ENCODE measurements at regions not wholly inside any gene's neighbourhood (a gene's known extent, or its start where the extent isn't known, plus 50 kb on each side); places are given as distances from the start of the nearest gene placed in this dataset.

DNA sequence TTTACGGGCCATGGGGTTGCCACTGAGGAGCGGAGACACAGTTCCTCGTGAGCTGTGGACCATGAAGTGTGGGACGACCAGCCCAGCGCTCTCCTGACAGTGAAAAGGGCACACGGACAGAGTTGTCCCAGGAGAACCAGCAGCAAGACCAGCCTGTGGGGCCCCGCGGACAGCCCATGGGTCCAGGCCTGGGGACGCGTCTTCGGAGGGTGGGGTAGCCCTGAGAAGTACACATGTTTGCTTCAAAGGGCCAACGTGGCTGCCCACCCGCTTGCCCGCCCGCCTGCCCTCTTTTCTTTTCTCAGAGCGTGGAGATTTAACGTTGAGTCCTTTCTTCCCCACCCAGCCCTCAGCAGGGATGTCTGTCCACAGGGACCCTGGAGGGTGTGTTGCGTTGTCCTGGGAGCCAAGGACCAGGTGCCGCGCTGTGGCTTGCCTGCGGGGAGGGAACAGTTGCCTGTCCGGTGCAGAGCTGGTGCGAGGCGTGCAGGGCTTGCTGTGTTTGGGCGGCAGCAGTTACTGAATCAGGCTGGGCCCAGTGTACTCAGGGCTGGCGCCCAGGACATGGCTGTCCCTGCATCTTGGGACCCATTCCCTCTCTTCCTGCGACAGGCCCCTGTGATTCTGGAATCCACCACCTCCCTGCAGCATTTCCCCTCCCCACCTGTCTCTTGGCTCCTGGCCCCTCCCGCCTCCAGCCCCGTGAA, 120.1 kb upstream of the HDAC4 start:
- DNase-seq (ENCODE audit: low read depth in 2 of 2) = no peak

DNA sequence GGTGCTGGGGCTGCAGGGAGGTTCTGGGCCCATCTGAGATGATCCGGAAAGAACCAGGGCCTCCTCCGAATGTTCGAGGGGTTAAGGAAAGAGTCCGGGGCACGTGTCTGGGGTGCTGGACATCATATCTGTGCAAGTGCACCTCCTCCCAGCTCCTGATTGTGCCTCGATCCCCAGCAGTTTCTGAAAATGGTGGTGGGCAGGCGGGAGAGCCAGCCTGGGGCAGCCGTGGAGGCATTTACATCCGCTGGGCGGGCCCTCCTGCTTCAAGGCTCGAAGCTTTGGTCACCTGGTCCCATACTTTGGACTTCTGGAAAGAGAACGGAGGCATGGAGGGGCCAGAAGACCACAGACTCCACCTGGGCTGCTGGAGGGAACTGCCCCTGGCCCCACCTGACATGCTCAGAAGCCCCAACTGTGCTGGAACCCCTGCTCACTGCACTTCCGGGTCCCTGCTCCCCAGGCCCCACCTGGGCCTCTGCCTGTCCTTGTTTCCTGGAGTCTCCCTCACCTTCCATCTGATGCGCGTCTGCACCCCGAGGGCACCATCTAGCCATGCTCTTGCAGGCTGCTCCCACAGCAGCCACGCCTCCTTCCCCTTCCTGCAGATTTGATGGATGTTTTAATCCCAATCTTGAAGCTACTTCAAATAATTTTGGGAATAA, 119.2 kb upstream of the HDAC4 start:
- DNase-seq (ENCODE audit: low read depth in 2 of 2) = no peak

DNA sequence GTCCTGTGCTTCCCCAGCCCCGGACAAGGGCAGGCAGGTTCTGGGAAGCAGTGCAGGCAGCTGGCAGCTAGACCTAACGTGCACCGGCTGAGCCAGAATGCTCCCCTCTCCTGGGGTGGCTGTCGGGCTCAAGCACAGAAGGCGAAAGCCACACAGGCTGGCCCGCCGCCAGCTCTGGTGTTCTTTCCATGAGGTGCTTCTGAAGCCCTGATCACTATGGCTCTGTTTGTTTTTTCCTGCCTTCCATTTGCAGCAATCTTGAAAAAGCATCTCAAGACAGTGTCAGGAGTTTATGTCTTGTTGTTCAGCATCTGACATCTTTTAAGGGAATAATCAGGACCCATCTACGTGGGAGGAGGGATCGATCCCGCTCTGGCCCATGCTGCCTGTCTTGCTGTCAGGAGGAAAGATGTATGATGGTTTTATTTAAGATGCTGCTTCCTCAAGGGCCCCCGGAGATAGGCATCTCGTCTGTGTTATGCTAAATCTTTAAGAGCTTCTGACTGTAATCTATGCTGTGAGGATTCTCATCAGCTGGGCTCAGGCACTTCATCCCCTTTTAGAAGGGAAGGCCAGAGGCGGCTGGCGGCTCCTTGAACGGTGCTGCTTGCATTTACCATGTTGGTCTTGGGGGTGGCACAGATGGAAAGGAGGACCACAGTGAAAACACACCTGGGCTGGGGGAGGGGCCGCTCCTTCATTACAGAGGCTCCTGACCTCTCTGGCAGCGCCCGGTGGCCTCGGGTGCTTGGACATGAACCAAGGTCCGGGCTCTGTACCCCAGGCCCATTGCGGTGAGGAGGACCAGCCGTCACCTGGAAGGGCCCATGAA, 118.5 kb upstream of the HDAC4 start:
- no peak for DNase-seq (ENCODE audit: low read depth in 2 of 2)

DNA sequence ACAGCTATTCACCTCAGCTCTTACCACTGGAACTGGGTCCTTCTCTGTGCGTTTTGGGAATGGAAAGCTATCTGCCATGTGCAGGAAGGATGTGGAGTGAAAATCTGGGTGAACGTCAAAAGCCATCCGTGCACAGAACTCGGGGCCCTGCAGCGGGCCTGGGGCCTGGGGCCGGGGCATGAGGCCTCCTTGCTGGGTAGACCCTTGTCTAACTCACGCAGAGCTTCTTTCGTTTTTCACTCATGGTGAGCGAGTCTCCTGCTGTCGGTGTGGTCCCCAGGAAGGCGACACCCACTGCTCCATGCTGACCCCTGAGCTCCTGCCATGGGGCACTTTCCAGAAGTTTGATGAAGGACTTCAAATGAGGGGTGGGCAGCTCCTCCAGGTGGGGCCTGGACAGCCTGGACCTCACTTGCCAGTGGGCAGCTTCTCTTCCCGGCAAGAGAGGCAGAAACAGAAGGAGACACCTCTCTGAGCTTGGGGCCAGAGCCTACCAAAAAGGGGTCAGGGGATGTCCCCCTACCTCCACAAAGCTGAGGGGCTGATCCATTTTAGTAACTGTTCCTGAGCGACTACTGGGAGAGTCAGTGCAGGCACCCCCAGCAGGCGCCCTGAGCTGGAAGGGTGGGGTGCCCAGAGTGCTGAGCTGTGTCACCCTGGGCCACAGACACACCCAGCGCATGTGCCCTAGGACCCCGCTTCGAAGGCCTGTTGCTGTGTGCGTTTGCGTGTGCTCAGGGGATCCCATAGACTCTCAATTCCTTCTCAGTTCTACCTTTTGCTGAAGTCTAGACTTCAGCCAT, 117.7 kb upstream of the HDAC4 start:
- no peak for DNase-seq (ENCODE audit: low read depth in 2 of 2)

DNA sequence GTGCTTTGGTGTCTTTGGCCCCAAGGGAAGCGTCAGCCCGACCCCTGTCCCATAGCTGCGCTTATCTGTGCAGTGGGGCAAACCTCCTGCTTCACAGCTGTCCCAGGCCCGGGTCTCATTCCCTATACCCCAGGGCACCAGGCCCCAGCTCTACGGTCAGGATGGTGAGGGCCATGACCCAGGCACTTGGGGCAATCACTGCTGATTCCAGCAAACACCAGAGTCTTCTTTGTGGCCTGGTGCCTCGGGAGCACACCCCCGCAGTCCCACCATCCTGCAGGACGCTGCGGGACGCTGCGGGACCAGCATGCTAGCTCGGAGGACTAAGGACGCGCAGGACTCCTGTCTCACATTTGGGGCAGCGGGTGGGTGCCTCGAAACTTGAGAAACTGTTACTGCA, 116.9 kb upstream of the HDAC4 start:
- no peak for DNase-seq (ENCODE audit: low read depth in 2 of 2)

DNA sequence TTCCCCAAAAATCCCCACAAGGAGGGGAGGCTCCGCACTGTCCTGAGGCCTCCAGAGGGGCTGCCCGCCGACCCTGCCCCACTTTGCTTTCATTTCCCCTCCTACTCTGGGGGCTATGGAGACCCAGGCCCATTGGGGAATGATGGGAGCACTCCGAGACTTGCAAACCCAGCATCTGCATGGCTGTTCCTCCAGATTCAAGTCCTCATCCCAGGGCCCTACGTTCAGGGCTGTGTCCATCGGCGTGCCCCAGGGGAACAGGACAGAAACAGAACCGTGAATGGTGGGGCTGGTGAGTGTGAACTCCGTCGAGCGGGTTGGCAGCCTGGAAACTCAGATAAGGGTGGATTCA, 116.1 kb upstream of the HDAC4 start:
- DNase-seq (ENCODE audit: low read depth in 2 of 2) = no peak

DNA sequence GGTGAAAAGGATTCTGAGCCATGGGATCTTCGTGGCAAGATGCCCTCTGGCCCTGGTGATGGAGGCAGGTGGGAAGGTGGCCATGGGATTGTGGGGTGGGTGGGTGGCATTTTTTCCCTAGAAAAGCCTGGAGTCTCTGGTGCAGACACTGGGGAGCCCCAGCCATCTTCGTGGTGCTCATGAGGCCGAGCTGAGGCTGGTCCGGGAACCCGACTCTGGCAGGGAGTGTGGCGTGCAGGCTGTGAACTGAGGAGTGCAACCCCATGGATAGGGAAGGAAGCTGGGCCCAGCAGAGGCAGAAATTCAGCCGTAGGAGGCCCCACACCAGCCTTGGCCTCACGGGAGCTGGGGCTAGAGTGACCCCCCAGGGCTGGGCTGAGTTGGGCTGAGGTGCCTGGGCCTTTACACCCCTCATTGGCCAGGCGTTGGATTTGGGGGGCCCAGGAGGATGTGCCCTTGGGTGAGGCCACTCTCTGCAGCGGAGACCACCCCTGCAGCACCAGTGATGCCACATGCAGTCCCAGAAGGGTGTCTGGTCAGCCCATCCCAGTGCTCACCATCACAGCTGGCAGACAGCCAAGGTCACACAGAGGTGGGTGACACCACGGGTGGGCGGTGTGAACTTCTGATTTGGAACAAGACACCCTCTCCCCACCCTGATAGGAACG, 115.6 kb upstream of the HDAC4 start:
- no peak for DNase-seq (ENCODE audit: low read depth in 2 of 2)

DNA sequence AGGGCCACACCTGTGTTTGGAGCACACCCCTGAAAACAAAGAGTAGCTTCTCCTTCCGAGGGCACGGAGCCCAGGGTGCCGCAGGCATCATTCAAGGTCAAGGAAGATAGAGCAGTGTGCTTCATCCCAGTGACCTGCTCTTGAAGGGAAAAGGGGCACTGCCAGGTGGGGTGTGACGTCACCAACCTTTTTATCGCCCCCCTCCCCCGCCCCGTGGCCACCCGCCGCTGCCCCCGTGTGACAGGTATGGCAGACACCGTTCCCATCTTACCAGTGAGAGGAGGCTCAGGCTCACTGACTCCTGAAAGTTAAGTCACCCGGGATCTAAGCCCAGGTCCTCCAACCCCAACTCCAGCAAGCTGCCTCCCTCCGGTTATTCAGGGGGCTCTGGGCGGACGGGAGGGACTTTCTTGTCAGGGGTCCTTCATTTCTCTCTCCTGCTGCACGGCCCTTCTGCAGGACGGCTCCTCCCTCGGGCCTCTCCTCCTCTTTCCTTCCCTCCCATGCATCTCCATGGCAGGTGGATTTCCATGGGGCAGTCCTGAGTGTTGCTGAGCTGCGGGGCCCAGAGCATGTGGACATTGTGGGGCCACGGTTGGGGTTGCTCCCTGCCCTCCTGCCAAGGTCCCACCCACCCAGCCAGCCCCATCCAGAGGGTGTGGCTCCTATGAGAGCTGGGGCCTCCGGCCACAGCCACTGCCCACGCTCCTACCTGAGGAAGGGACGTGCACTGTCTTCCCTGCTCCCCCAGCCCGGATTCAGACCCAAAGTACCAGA, 114.1 kb upstream of the HDAC4 start:
- DNase-seq (ENCODE audit: low read depth in 2 of 2) = no peak

DNA sequence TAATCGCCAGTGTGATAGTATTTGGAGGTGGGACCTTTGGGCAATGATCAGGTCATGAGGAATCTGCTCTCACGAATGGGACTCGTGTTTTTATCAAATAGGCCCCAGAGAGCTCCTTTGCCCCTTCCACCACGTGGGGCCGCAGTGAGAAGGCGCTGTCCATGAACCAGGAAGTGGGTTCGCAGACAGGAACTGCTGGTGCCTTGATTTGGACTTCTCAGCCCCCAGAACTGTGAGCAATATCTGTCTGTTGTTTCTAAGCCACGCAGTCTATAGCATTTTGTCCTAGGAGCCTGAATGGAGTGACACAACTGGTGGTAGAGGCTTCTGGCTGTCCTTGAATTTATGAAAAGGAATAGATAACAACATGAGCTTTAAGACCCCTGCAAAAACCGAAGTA, 111.2 kb upstream of the HDAC4 start:
- no peak for DNase-seq (ENCODE audit: low read depth in 2 of 2)

DNA sequence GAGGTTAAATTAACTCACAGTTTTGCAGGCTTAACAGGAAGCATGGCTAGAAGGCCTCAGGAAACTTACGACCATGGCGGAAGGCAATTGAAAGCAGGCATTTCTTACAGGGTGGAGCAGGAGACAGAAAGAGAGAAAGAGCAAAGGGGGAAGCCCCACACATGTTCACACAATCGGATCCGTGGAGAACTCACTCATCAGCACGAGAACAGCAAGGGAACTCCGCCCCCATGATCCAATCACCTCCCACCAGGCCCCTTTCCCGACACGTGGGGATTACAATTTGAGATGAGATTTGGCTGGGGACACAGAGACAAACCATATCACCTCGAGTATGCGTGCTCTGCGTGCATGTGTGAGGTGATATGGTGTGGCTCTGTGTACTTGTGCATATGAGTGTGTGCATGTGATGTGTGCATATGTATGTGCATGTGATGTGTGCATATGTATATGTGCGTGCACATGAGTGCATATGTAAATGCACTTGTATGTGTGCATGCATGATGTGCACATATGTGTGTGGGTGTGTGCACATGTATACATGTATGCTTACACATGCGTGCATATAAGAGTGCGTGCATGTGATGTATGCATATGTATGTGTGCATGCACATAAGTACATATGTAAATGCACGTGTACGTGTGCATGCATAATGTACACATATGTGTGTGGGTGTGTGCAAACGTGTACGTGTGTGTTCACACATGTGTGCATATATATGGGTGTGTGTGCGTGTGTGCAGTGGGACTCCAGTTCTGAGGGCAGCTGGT, 108.7 kb upstream of the HDAC4 start:
- DNase-seq (ENCODE audit: low read depth in 2 of 2) = no peak

DNA sequence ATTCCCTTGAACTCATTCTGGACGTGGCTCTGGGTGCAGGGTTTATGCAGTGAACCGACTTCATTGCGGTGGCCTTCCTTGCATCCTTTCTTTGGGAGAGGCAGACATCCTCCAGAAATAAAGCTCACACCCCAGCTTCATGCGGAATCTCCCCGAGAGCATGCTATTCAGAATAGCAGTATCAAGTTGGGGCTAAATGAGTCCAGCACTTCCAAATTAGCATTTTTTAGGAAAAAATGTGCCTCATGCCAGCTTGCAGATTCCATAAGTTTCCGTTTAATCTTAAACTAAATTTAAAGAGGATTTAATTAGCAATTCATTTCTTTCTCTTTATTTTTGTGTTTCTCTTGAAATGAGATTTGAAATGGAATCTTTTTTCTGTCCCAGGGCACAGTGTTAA, 107.4 kb upstream of the HDAC4 start:
- no peak for DNase-seq (ENCODE audit: low read depth in 2 of 2)

DNA sequence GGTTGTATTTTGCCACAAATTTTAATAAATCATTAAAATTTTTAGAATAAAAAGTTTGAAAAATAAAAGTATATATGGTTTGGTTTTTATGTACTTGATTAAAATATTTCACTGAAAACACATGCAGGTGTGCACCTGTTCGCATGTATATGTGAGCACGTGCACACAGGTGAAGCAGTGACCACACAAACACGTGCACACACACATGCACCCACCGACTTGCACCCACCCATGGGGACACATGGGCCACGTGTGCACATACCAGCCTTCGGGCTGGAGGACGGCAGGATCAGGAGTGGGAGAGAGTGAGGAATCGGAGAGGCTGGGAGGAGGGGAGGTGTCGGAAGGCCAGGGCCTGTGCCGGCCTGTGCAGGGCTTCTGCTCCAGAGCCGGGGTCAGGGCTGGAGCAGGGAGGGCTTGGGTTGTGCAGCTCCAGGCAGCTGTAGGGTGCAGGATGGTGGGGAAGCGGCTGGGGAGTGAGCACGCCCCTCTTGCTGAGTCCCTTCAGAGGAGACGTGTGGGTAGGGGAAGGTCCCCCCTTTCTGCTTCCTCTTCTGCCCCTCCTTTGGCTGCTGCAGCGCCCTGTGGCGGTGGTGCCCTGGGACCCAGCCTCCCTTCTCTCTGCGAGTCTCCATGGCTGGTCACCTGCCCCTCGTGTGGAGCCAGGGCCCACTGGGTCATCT, 106.9 kb upstream of the HDAC4 start:
- DNase-seq (ENCODE audit: low read depth in 2 of 2) = no peak

DNA sequence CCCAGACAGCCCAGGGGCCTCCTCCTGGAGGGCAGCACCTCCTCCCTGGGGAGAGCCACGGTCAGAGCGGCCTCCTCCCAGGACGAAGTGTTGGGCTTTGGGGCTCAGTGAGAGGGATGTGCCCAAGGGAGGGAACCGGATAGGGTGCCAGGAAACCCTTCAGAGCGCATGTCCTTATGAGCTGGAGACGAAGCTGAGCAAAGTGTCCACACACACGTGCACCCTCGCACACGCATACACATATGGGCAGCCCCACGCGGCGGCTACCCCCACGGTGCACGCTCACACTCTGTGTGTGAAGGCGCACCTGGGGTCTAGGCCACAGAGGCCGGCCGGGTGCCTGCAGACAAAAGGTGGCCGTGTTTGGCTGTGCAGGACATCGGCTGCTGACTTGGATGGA, 106.1 kb upstream of the HDAC4 start:
- no peak for DNase-seq (ENCODE audit: low read depth in 2 of 2)

DNA sequence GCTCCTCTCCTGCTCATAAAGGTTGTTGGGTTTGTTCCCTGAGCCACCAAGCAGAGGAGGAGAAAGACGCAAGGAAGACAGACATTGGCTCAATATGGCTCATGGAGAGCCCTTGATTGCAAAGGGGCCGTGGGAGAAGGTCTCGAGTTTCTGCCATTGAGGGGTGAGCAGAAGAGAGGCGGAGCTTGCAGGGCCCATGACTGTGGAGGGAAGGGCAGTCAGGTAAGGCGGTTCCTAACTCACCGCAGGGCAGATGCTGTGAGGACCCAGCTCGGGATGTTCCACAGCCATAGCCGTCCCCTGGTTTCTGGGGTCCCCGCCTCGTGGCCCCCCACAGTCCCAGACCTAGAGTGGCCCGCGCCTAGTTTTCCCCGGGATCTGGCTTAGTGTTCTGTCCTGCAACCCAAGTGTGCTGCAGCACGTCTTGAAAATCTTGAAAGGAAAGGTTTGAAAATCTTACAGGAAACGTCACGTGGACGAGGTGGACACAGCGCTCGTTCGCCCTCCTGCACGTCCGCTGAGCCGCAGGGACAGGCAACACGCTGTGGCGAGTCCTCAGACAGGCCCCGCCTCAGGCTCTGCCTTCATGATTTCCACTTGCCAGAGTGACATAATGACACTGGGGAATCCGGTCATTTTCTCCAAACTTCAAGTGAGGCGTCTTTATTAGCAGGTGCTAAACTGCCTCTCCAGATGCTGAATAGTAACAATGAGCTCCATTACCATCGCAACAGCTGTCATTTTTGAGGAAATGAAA, 105.5 kb upstream of the HDAC4 start:
- no peak for DNase-seq (ENCODE audit: low read depth in 2 of 2)

DNA sequence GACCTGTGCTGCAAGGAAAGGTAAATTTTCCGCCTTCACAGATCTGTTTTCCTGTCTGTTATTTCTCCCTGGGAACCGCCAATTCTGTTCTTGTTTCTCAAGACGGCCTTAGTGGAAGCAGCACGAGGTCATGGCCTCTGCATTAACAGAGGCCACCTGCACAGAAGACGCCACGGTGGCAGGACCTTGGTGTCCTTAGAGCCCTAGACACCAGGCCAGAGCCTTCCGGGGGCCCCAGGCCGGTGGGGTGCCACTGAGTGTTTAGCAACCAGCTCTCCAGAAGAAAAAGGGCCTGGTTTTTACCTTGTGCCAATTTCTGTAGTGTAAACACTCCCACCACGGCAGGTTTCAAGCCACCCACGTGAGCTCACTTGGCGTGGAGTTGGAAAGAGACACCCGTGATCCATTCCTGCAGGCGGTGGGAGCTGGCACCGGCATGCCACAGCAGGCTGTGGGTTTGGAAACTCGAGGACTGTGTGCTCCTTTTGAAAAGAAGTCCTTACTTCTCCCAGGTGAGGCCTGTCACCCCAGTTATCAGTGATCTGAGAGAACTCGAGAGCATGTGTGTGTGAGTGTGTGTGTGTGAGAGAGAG, 103.9 kb upstream of the HDAC4 start:
- no peak for DNase-seq (ENCODE audit: low read depth in 2 of 2)

DNA sequence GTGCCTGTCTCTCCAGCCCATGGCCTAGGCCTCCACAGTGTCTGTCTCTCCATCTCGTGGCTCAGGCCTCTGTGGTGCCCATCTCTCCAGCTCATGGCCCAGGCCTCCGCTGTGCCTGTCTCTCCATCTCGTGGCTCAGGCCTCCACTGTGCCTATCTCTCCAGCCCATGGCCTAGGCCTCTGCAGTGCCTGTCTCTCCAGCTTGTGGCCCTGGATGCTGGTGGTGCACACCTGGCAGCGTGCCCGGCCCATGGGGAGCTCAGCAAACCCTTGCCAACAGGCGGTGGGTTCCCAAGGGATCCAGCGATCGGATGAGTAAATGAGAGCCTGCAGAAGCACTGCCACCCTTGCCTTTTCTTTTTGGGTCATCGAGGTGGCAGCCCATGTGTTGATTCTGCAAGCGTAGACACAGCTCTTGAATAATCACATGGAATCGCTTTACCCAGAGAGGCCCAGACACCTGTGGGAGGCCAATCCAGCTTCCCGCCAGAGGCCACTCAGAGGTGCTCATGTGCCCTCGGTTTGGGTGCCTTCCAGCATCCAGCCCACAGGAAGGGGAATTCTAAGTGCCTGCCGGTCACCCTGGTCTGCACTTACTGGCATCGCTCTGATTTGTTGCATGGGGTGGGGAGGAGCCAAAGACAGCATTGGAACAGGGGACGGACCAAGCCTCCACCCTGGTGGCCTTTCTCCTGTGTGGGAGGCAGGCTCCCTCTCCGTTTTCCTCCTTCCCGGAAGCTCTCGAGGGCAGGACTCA, 101.8 kb upstream of the HDAC4 start:
- DNase-seq (ENCODE audit: low read depth in 2 of 2) = no peak
